ENCODE measurements at regions not wholly inside any gene's neighbourhood (a gene's known extent, or its start where the extent isn't known, plus 50 kb on each side); places are given as distances from the start of the nearest gene placed in this dataset.

DNA sequence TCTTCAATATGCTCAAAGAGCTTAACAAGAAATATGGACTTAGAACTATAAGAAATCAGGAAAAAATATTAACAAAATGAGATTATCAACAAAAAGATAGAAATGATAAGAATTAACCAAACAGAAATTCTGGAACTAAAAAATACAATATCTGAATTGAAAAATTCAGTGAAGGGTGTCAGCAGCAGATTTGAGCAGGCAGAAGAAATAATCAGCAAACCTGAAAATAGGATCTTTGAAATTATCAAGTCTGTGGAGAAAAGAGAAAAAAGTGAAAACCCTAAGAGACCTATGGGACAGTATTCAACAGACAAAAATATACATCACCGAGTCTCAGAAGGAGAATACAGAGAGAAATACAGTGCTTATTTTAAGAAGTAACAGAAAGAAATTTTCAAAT, 877.8 kb upstream of the AGA start:
- no peak for TF ChIP-seq CTCF (IDR thresholded peaks at IDR 0.05)
- no peak for TF ChIP-seq EP300 (IDR thresholded peaks at IDR 0.05)
- TF ChIP-seq POLR2A (IDR thresholded peaks at IDR 0.05; ENCODE audit: low read depth): no peak
- TF ChIP-seq POLR2AphosphoS5 (IDR thresholded peaks at IDR 0.05): no peak

Measured in esophagus muscularis mucosa (tissue), 4 donors.